ENCODE measurements at regions not wholly inside any gene's neighbourhood (a gene's known extent, or its start where the extent isn't known, plus 50 kb on each side); places are given as distances from the start of the nearest gene placed in this dataset.
"Not testable (repeated sequence)": the region's sequence is repeated elsewhere in the genome, so short reads cannot be mapped to it uniquely, and the experiment has no call there.

GRCh38 chr5:173396311-173396993 lies 68.2 kb upstream of the STC2 start:
- no peak overlapping the region for H3K4me3 ChIP-seq (ENCODE audit: low read length)
- no peak for DNase-seq (ENCODE audit: low read depth)
- TF ChIP-seq CTCF (conservative IDR thresholded peaks at IDR 0.05; ENCODE audit: low read depth, low read length) = peak; percentile 32

GRCh38 chr5:173395933-173396308 lies 67.7 kb upstream of the STC2 start:
- no peak for DNase-seq (ENCODE audit: low read depth)
- H3K4me3 ChIP-seq (ENCODE audit: low read length) = no peak overlapping the region
- no peak for TF ChIP-seq CTCF (conservative IDR thresholded peaks at IDR 0.05; ENCODE audit: low read depth, low read length)

GRCh38 chr5:173395257-173395932 lies 67.2 kb upstream of the STC2 start:
- H3K4me3 ChIP-seq (ENCODE audit: low read length) = no peak overlapping the region
- DNase-seq (ENCODE audit: low read depth) = no peak
- TF ChIP-seq CTCF (conservative IDR thresholded peaks at IDR 0.05; ENCODE audit: low read depth, low read length) = peak; percentile 59

- DNase-seq (ENCODE audit: low read depth) = no peak
- no peak for TF ChIP-seq CTCF (conservative IDR thresholded peaks at IDR 0.05; ENCODE audit: low read depth, low read length)
- H3K4me3 ChIP-seq (ENCODE audit: low read length) = no peak overlapping the region
These were observed 66.5 kb upstream of the STC2 start for GRCh38 chr5:173394701-173395100.

GRCh38 chr5:173392172-173392571 lies 64.0 kb upstream of the STC2 start:
- no peak for DNase-seq (ENCODE audit: low read depth)
- H3K4me3 ChIP-seq (ENCODE audit: low read length) = no peak overlapping the region
- TF ChIP-seq CTCF (conservative IDR thresholded peaks at IDR 0.05; ENCODE audit: low read depth, low read length) = no peak

GRCh38 chr5:173391031-173391430 lies 62.8 kb upstream of the STC2 start:
- no peak overlapping the region for H3K4me3 ChIP-seq (ENCODE audit: low read length)
- TF ChIP-seq CTCF (conservative IDR thresholded peaks at IDR 0.05; ENCODE audit: low read depth, low read length) = no peak
- DNase-seq (ENCODE audit: low read depth) = peak; percentile 82

- not testable (repeated sequence) for DNase-seq (ENCODE audit: low read depth); H3K4me3 ChIP-seq (ENCODE audit: low read length)
These were observed 59.1 kb upstream of the STC2 start for GRCh38 chr5:173387293-173387692.
